ENCODE measurements at regions not wholly inside any gene's neighbourhood (a gene's known extent, or its start where the extent isn't known, plus 50 kb on each side); places are given as distances from the start of the nearest gene placed in this dataset.
A peak's percentile ranks its signal among the peaks of the same experiment; 100 is the strongest.

GRCh38 chr14:101082036-101082435 is 178.5 kb upstream of the RTL1 start:
- no peak for DNase-seq (ENCODE audit: low read depth)

GRCh38 chr14:101082436-101083384 is 179.2 kb upstream of the RTL1 start:
- DNase-seq (ENCODE audit: low read depth) (no peak), FAIRE-seq (peak; percentile 28)

More at GRCh38 chr14:101082036-101082435, 178.5 kb upstream of the RTL1 start:
- Histone ChIP-seq H3K4me3 (ENCODE audit: low read depth, low read length) (no peak overlapping the region), H3K27me3 (ENCODE audit: control insufficient read depth, insufficient read depth, low read length) (peaks cover 9% of the 10 kb centered on the region), H3K36me3 (ENCODE audit: control insufficient read depth, insufficient read depth, low read length) (no peaks in the 10 kb centered on the region)
- TF ChIP-seq CTCF (IDR thresholded peaks at IDR 0.05; ENCODE audit: insufficient read depth, low read length, severe bottlenecking): no peak
- no peak for FAIRE-seq

GRCh38 chr14:101083564-101084435 is 180.3 kb upstream of the RTL1 start:
- DNase-seq (ENCODE audit: low read depth) (no peak), FAIRE-seq (no peak)
- no peaks in the 10 kb centered on the region for H3K36me3 ChIP-seq (ENCODE audit: control insufficient read depth, insufficient read depth, low read length)
- TF ChIP-seq CTCF (IDR thresholded peaks at IDR 0.05; ENCODE audit: insufficient read depth, low read length, severe bottlenecking): peak; percentile 29
- no peak overlapping the region for H3K4me3 ChIP-seq (ENCODE audit: low read depth, low read length)
- H3K27me3 ChIP-seq (ENCODE audit: control insufficient read depth, insufficient read depth, low read length): peaks cover 3% of the 10 kb centered on the region

More at GRCh38 chr14:101082436-101083384, 179.2 kb upstream of the RTL1 start:
- TF ChIP-seq CTCF (IDR thresholded peaks at IDR 0.05; ENCODE audit: insufficient read depth, low read length, severe bottlenecking): no peak
- no peaks in the 10 kb centered on the region for H3K36me3 ChIP-seq (ENCODE audit: control insufficient read depth, insufficient read depth, low read length)
- peaks cover 5% of the 10 kb centered on the region for H3K27me3 ChIP-seq (ENCODE audit: control insufficient read depth, insufficient read depth, low read length)
- no peak overlapping the region for H3K4me3 ChIP-seq (ENCODE audit: low read depth, low read length)

GRCh38 chr14:101084436-101084826 is 180.9 kb upstream of the RTL1 start:
- no peak for DNase-seq (ENCODE audit: low read depth)
- TF ChIP-seq CTCF (IDR thresholded peaks at IDR 0.05; ENCODE audit: insufficient read depth, low read length, severe bottlenecking): no peak
- no peak for FAIRE-seq
- Histone ChIP-seq H3K27me3 (ENCODE audit: control insufficient read depth, insufficient read depth, low read length) (peaks cover 2% of the 10 kb centered on the region), H3K36me3 (ENCODE audit: control insufficient read depth, insufficient read depth, low read length) (no peaks in the 10 kb centered on the region), H3K4me3 (ENCODE audit: low read depth, low read length) (no peak overlapping the region)

GRCh38 chr14:101086926-101087325 is 183.4 kb upstream of the RTL1 start:
- no peak for FAIRE-seq
- Histone ChIP-seq H3K36me3 (ENCODE audit: control insufficient read depth, insufficient read depth, low read length) (no peaks in the 10 kb centered on the region), H3K27me3 (ENCODE audit: control insufficient read depth, insufficient read depth, low read length) (peaks cover 2% of the 10 kb centered on the region), H3K4me3 (ENCODE audit: low read depth, low read length) (no peak overlapping the region)
- DNase-seq (ENCODE audit: low read depth): no peak
- TF ChIP-seq CTCF (IDR thresholded peaks at IDR 0.05; ENCODE audit: insufficient read depth, low read length, severe bottlenecking): no peak

Data from bronchial epithelial cell (primary cell).